ENCODE measurements at regions not wholly inside any gene's neighbourhood (a gene's known extent, or its start where the extent isn't known, plus 50 kb on each side); places are given as distances from the start of the nearest gene placed in this dataset.
"Not testable (repeated sequence)": the region's sequence is repeated elsewhere in the genome, so short reads cannot be mapped to it uniquely, and the experiment has no call there.

GRCh38 chr3:109678600-109678999, 341.3 kb upstream of the DPPA4 start:
- DNase-seq = no peak

GRCh38 chr3:109679664-109680063, 342.3 kb upstream of the DPPA4 start:
- DNase-seq = no peak

GRCh38 chr3:109683746-109684145, 346.4 kb upstream of the DPPA4 start:
- no peak for DNase-seq

GRCh38 chr3:109685084-109686079, 348.0 kb upstream of the DPPA4 start:
- no peak for DNase-seq

GRCh38 chr3:109687626-109688025, 350.3 kb upstream of the DPPA4 start:
- DNase-seq = no peak

- DNase-seq = no peak
Measured at GRCh38 chr3:109696932-109697331, 359.6 kb upstream of the DPPA4 start.

- DNase-seq = no peak
Measured at GRCh38 chr3:109702252-109702651, 364.9 kb upstream of the DPPA4 start.

- no peak for DNase-seq
Measured at GRCh38 chr3:109702976-109703375, 365.6 kb upstream of the DPPA4 start.

- DNase-seq = not testable (repeated sequence)
Measured at GRCh38 chr3:109705133-109705532, 367.8 kb upstream of the DPPA4 start.

GRCh38 chr3:109707617-109708016, 370.3 kb upstream of the DPPA4 start:
- no peak for DNase-seq

- DNase-seq = no peak
Measured at GRCh38 chr3:109713288-109713687, 375.9 kb upstream of the DPPA4 start.

GRCh38 chr3:109715707-109716106, 378.4 kb upstream of the DPPA4 start:
- no peak for DNase-seq

GRCh38 chr3:109718850-109719249, 381.5 kb upstream of the DPPA4 start:
- DNase-seq = no peak

- DNase-seq = no peak
Measured at GRCh38 chr3:109728861-109729494, 391.6 kb upstream of the DPPA4 start.

GRCh38 chr3:109731639-109732473, 394.5 kb upstream of the DPPA4 start:
- DNase-seq = no peak

GRCh38 chr3:109743981-109744380, 406.6 kb upstream of the DPPA4 start:
- no peak for DNase-seq

- no peak for DNase-seq
Measured at GRCh38 chr3:109772520-109772919, 435.2 kb upstream of the DPPA4 start.

- DNase-seq = no peak
Measured at GRCh38 chr3:109774108-109774507, 436.8 kb upstream of the DPPA4 start.

GRCh38 chr3:109784285-109784684, 446.9 kb upstream of the DPPA4 start:
- DNase-seq = no peak

GRCh38 chr3:109784852-109785631, 447.7 kb upstream of the DPPA4 start:
- no peak for DNase-seq

GRCh38 chr3:109803274-109803673, 465.9 kb upstream of the DPPA4 start:
- DNase-seq = no peak

- no peak for DNase-seq
Measured at GRCh38 chr3:109804697-109805096, 467.4 kb upstream of the DPPA4 start.
